Skeletal muscle tissue (tissue), 3 donors: ENCODE measurements at regions not wholly inside any gene's neighbourhood (a gene's known extent, or its start where the extent isn't known, plus 50 kb on each side); places are given as distances from the start of the nearest gene placed in this dataset.
"Not testable (repeated sequence)": the region's sequence is repeated elsewhere in the genome, so short reads cannot be mapped to it uniquely, and the experiment has no call there.

Experiments
- H3K27ac ChIP-seq: one replicate; pipeline ENCODE4 v1.7.0; 2013; ENCODE audit warnings: mild to moderate bottlenecking, low read depth, low read length, inconsistent platforms
- H3K27me3 ChIP-seq, 3 donors: one replicate each; pipeline ENCODE4 v1.7.0; 2013; ENCODE audit warnings: low read length in 3 of 3; ENCODE audit not compliant: control insufficient read depth in 3 of 3, insufficient read depth in 3 of 3
- H3K36me3 ChIP-seq, 3 donors: one replicate each; pipeline ENCODE4 v1.7.0; 2013; ENCODE audit warnings: low read length in 3 of 3; ENCODE audit not compliant: control insufficient read depth in 3 of 3, insufficient read depth in 3 of 3
- H3K4me1 ChIP-seq, 3 donors: one replicate each; pipeline ENCODE4 v1.7.0; 2013; ENCODE audit warnings: low read length in 3 of 3, mild to moderate bottlenecking in 3 of 3; ENCODE audit not compliant: control insufficient read depth in 3 of 3, insufficient read depth in 3 of 3
- H3K4me3 ChIP-seq, 3 donors: one replicate each; pipeline ENCODE4 v1.7.0; 2013; ENCODE audit warnings: low read length in 3 of 3
- H3K9ac ChIP-seq, 3 donors: one replicate each; pipeline ENCODE4 v1.7.0; 2013; ENCODE audit warnings: low read length in 3 of 3, mild to moderate bottlenecking in 3 of 3, moderate library complexity in 2 of 3, low read depth in 1 of 3
- H3K9me3 ChIP-seq, 3 donors: one replicate each; pipeline ENCODE4 v1.7.0; 2013; ENCODE audit warnings: low read length in 3 of 3; ENCODE audit not compliant: control insufficient read depth in 3 of 3
- donor health status: Osteomylitis.

DNA sequence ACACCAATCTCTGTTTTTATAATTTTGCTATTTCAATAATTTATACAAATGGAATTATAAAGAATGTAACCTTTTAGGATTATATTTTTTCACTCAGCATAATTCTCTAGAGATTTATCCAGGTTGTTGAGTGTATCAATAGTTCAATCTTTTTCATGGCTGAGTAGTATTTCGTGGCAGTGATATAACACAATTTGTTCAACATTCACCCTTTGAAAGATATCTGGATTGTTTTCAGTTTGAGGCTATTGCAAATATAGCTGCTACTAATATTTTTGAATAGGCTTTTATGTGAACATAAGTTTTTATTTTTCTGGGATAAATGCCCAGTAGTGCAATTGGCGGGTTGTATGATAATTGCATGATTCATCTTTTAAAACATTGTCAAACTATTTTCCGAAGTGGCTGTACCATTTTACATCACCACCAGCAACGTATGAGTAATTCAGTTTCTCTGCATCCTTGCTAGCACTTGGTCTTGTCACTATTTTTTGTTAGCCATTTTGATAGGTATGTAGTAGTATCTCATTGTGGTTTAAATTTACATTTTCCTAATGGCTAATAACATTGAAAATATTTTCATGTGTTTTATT lies 55.6 kb upstream of the ABCD3 start:
- Histone ChIP-seq H3K9ac (no peak overlapping the region), H3K4me1 (no peaks in the 10 kb centered on the region), H3K4me3 (no peak overlapping the region), H3K27ac (no peak overlapping the region), H3K27me3 (no peaks in the 10 kb centered on the region), H3K9me3 (no peaks in the 10 kb centered on the region), H3K36me3 (no peaks in the 10 kb centered on the region)

DNA sequence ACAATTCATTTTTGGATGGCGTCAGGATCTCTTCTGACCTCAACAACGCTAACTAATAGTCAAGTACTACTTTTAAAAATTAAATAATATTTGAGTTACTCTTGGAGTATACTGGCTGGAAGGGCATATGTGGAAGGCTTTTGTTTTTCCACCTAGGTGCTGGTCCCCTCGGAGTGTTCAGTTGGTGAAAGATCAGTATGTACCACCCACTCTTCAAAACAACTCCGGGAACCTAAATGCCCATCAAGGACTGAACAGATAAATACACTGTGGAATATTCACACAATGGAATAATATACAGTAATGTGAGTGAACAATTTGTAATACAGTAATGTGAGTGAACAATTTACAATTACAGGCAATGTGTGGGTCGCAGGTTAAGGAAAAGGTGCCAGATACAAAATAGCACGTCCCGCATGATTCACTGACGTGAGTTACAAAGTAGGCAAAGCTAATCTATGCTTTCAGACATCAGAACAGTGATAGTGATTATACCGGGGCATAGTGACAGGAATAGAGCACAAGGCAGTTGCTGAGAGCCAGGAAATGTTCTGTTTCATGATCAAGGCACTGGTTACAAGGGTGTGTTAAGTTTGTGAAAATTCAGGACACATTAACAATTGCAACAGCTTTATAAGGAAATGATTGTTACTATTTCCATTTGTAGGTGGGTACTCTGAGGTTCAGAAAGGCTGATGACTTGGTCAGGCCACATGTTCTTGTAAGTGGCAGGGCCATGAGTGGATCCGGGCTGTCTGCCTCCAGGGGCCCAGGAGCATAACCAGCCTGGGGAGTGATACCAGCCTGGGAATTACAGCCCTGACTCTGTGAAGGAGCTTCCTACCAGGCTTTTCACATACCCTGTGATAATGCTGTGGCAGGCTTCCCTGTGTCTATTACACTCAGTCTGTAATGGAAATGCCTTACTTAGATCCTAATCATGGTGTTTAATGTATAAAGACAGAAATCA lies 59.3 kb upstream of the ABCD3 start:
- no peaks in the 10 kb centered on the region for H3K9me3 ChIP-seq
- H3K4me3 ChIP-seq = no peak overlapping the region
- H3K9ac ChIP-seq = no peak overlapping the region
- H3K27ac ChIP-seq = no peak overlapping the region
- no peaks in the 10 kb centered on the region for H3K4me1 ChIP-seq
- H3K27me3 ChIP-seq = no peaks in the 10 kb centered on the region
- no peaks in the 10 kb centered on the region for H3K36me3 ChIP-seq

DNA sequence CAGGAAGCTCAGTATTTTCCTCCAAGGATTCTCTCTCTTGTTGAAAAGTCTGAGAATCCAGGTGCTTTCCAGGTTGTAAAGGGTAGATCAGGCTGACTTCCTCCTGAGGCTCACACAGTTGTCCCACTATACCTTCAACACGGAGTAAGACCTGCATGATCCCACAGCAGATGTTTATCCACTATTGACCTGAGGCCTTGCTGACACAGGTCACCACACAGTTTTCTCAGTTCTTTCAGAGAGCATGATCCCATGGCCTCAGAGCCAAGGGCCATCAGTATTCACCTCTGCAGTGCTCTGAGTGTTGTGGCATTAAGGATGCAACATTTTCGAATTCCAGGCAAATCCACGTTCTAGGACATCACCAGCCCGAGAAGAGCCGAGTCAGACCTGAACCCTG lies 60.5 kb upstream of the ABCD3 start:
- no peaks in the 10 kb centered on the region for H3K9me3 ChIP-seq
- no peak overlapping the region for H3K4me3 ChIP-seq
- H3K36me3 ChIP-seq = no peaks in the 10 kb centered on the region
- H3K9ac ChIP-seq = no peak overlapping the region
- no peak overlapping the region for H3K27ac ChIP-seq
- no peaks in the 10 kb centered on the region for H3K4me1 ChIP-seq
- H3K27me3 ChIP-seq = peaks cover 0 to 4% (median 0%) of the 10 kb centered on the region in 3 donors

DNA sequence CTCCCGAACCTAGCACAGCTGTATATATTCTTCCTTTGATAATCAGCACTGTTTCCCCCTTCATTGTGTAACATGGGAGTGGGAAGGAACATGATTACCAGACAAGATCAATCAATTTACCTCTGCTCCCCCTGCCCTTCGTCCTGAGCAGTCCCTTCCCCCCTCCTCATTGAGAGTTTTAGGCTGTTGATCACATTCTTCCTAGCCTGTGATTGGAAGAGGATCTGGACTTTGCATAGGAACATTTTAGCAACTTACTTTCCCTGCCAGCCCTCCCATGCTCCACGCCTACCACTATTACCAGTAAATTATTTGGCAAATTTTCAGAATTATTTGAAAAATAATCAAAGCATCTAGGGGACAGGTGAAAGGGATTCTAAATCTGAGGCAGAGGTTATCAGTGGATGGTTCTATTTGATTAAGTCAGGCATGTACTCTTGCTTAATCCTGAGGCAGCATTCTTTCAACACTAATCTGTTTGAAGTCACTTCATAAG lies 62.7 kb upstream of the ABCD3 start:
- Histone ChIP-seq H3K4me1 (no peaks in the 10 kb centered on the region), H3K9me3 (no peaks in the 10 kb centered on the region), H3K36me3 (no peaks in the 10 kb centered on the region)

DNA sequence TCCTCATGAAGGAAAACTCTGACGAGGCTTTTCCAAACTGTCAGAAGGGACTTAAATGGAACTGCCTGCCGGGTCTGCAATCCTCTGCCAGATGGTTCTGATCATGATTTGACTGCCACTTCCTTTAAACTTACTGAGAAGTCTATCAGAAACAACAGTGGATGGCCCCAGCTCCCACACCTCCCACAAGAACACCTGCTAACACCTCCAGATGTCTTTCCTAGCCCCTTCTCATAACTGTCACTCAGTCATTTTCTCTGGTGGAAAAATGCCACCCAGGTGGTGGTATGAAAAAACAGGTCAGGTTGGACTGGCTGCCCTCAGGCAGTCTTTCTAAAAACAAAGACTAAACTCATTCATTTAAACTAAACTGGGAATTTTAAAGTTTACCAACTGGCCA lies 66.7 kb upstream of the ABCD3 start:
- no peaks in the 10 kb centered on the region for H3K9me3 ChIP-seq
- H3K27me3 ChIP-seq = peaks cover 0 to 4% (median 0%) of the 10 kb centered on the region in 3 donors
- H3K4me3 ChIP-seq = no peak overlapping the region
- H3K9ac ChIP-seq = no peak overlapping the region
- H3K4me1 ChIP-seq = no peaks in the 10 kb centered on the region
- no peak overlapping the region for H3K27ac ChIP-seq
- H3K36me3 ChIP-seq = no peaks in the 10 kb centered on the region

More for the DNA sequence above, 62.7 kb upstream of the ABCD3 start:
- Histone ChIP-seq H3K4me3 (no peak overlapping the region), H3K9ac (no peak overlapping the region), H3K27me3 (peaks cover 0 to 4% (median 0%) of the 10 kb centered on the region in 3 donors), H3K27ac (no peak overlapping the region)

DNA sequence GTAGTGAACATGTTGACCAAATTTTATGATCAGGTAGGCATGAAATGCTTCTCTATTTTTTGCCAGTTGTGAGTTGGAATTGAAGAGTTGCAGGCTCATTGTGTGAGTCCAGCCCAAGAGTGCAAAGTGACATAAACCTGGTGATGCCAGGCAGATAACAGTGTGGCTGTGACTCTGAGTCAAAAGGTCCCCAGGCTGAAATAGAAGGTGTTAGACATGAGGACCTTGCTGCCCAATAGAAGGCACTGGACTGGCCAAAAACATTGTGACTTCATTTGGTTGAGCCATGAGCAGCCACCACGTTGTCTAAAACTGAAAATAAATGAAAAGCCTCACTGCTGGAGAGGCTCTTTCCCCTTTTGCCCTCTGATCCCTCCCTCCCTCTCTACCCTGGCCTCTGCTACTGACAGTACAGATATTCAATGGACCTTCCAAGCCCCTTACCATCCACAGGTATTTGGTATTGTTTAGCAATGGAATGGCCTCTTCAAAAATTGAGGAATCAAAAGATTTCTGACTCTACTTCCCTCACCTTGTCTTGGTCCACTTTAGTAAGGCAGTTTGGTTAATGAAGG lies 67.8 kb upstream of the ABCD3 start:
- H3K4me1 ChIP-seq = no peaks in the 10 kb centered on the region
- no peaks in the 10 kb centered on the region for H3K9me3 ChIP-seq
- peaks cover 0 to 4% (median 0%) of the 10 kb centered on the region in 3 donors for H3K27me3 ChIP-seq
- no peaks in the 10 kb centered on the region for H3K36me3 ChIP-seq
- no peak overlapping the region for H3K4me3 ChIP-seq
- no peak overlapping the region for H3K27ac ChIP-seq
- H3K9ac ChIP-seq = no peak overlapping the region

DNA sequence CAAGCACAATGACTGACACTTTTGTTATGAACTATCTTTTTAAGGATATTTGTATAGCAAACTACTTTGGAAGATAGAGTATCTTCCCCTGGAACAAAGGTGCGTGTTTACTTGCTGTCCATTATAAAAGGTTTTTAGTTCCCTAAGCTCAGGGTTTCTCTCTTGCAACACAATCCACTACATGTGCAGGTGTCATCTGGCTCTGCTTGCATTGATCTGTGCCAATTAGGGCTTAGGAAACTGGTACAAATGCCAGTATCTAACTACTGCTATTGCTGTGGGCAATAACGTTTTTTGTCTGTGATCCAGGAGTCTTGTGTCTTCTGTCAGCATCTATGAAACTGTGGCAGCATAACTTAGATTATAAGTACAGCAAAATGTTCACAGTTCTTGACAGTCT lies 68.3 kb upstream of the ABCD3 start:
- Histone ChIP-seq H3K27ac (no peak overlapping the region), H3K4me3 (no peak overlapping the region), H3K4me1 (no peaks in the 10 kb centered on the region), H3K9me3 (no peaks in the 10 kb centered on the region), H3K9ac (no peak overlapping the region), H3K36me3 (no peaks in the 10 kb centered on the region), H3K27me3 (peaks cover 0 to 4% (median 0%) of the 10 kb centered on the region in 3 donors)

DNA sequence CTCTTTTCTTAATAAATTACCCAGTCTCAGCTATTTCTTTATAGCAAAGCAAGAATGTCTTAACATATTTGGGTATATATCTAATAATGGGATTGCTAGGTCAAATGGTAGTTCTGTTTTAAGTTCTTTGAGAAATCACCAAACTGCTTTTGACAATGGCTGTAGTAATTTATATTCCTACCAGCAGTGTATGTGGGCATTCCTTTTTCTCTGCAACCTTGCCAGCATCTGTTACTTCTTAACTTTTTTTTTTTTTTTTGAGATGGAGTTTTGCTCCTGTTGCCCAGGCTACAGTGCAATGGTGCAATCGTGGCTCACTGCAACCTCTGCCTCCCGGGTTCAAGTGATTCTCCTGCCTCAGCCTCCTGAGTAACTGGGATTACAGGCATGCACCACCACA lies 69.8 kb upstream of the ABCD3 start:
- not testable (repeated sequence) for H3K9ac ChIP-seq, H3K4me3 ChIP-seq, H3K27ac ChIP-seq, H3K27me3 ChIP-seq, H3K4me1 ChIP-seq, H3K9me3 ChIP-seq, H3K36me3 ChIP-seq

DNA sequence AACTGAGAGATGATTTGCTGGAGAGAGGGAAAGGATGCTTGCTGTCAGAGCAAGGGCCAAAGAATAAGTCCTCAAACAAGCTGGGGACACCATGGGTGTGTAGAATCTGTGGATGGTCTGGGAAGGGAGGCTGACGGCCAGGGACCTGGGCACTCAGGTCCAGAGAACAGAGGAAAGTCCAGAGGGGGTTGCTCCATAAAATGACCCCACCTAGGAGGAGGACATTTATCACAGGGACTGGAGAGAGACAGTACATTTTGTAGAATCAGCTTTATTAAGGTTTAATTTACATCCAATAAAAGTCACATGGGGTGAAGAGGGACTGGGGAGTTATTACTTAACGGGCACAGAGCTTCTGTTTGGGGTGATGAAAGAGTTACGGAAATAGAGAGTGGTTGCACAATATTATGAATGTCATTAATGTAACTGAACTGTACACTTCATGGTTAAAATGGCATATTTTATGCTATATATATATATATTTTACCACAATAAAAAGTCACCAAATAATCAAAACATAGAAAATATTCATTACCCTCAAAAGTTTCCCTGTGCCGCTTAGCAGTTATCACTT lies 73.0 kb upstream of the ABCD3 start:
- Histone ChIP-seq H3K27ac (no peak overlapping the region), H3K27me3 (no peaks in the 10 kb centered on the region), H3K4me1 (no peaks in the 10 kb centered on the region), H3K36me3 (no peaks in the 10 kb centered on the region), H3K9ac (no peak overlapping the region), H3K4me3 (no peak overlapping the region), H3K9me3 (no peaks in the 10 kb centered on the region)

DNA sequence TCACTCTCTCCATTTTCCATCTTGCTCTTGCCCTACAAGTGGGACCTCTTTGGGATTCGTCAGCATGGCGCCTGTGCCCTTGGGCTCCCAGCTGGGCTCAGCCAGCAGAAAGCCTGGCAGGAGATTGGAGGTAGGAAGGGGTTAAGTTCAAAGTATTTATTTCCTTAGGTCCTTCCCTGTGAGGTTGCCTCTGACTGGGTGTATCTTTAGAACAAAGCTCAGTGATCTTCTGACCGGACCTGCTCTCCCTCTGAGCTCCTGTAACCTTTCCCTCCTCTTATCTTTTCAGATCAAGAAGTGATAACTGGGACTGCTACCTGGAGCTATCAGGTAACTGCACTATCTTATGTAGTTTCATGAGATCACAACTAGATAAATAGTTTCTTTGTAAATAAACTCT lies 75.8 kb upstream of the ABCD3 start:
- H3K4me1 ChIP-seq = no peaks in the 10 kb centered on the region
- H3K27ac ChIP-seq = no peak overlapping the region
- no peak overlapping the region for H3K4me3 ChIP-seq
- no peak overlapping the region for H3K9ac ChIP-seq
- no peaks in the 10 kb centered on the region for H3K9me3 ChIP-seq
- no peaks in the 10 kb centered on the region for H3K36me3 ChIP-seq
- no peaks in the 10 kb centered on the region for H3K27me3 ChIP-seq
